Occipital lobe (tissue), 1 donor: ENCODE measurements at regions not wholly inside any gene's neighbourhood (a gene's known extent, or its start where the extent isn't known, plus 50 kb on each side); places are given as distances from the start of the nearest gene placed in this dataset.

Source experiments
- DNase-seq: peaks from one replicate; lab custom pipeline; 2025; lab: John Stamatoyannopoulos, UW

DNA sequence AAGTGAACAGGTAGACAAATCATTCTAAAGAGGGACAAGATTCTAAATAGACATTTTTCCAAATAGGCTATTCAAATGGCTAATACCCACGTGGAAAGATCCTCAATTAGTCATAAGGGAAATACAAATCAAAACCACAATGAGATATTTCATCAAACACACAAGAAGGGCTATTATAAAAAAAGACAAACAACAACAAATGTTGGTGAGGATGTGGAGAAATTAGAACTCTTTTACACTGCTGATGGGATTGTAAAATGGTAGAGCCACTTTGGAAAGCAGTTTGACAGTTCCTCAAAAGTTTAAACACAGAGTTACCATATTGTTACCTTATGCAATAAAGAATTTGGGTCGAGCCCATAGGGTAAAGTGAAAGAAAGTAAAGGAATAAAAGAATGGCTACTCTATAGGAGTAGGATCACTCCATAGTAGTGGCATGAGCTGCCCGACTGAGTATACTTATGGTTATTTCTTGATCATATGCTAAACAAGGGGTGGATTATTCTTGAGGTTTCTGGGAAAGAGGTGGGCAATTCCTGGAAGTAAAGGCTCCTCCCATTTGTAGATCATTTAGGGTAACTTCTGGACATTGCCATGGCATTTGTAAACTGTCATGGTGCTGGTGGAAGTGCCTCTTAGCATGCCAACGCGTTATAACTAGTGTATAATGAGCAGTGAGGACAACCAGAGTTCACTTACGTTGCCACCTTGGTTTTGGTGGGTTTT, 58.9 kb upstream of the FAM9C start:
- no peak for DNase-seq

DNA sequence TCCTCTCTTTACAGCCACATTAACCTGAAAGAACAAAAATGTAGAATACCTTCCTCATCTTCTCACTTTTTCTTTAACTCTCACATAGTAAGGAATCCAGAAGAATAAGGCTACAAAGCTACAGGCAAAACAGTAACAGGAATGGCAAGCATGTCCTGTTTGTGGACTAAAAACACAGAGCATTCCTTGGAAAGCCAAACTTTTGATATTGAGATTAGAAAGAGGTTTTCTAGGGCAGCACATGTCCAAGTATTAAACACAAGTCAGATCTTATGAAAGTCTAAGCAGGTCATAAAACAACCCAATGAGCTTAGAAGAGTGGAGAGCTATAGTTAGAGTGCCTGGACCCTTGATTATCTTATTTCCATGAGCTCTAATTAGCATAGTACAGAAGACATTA, 58.2 kb upstream of the FAM9C start:
- DNase-seq = no peak

DNA sequence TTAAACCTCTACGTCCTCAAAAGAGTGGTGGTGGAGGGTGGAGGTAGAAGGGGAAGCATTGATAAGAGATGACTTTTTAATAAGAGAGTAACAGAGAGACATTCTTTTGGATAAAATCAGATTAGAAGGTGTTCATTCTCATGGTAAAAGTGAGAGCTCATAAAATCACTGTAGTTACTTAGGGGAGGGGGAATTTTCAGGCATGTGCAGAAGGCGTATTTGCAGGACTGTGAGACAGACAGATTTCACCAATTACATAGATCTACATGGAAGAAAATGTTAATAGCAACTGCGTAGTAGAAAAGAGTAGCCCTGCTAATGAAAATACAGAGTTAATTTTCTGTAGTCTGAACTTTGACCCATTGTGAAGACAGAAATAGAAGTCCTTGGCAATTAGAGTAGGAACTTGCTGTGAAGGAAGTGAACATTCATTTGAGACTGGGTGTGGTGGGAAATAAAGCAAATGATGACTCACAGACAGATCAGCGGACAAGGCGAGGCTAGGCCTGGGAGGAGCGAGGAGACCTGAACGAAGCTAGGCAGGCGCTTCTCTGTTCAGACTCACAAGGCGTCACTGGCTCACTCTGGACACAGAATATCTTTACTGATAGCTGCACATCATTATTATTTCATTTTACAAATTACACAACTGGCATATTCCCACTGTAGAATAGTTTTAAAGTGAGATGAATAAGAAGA, 57.2 kb upstream of the FAM9C start:
- DNase-seq = no peak

DNA sequence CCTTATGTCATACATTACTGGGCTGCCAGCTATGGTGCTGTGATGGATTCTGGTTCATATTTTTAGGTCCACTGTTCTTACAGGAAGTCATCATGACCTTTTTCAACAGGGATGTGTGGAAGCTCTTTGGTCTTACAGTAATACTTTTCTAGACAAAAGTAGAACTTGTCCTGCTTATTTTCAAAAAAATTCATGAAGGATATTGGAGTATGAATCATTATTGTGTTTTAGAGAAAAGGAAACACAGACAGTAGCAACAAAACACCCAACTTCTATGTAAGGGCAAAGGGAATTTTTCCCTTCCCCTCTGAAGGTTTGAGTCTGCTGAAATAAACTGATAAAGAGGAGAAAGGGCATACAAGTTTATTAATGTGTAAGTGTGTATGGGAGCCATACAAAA, 54.7 kb upstream of the FAM9C start:
- no peak for DNase-seq

DNA sequence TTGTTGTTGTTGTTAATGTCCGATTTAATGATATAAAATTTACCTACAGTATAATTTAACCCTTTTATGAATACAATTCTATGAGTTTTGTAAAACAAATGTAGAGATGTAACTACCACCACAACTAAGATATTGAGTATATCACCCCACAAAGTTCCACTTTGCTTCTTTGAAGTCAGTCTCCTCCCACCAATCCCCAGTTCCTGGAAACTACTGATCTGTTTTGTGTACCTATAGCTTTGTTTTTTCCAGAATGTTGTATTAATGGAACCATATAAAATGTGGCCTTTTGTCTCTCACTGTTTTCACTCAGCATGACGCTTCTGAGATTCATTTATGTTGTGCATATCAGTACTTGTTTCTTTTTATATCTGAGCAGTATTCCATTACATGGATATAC, 52.3 kb upstream of the FAM9C start:
- no peak for DNase-seq

DNA sequence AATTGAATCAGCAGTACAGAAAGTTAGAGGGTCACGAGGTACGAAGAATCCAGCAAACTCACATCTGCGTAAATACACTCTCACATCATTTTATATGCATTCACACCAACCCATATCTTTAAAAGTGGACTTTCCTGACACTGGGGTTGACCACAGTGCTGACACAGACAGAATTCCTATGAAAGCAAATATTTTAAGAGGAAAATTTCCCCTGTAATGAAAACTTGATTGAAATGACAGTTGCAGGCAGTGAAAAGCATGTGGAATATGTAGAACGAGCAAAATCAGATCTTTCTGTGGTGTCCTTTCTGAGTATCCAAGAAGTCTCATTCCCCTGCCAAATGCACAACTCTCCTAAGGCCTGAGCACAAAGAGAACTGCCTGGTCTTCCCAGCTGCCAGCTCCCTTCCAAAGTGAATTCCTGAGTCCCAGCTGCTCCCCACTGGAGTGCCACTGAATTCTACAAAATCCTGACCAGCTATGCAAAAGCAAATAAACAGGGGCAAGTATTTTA, 50.5 kb upstream of the FAM9C start:
- DNase-seq = no peak

DNA sequence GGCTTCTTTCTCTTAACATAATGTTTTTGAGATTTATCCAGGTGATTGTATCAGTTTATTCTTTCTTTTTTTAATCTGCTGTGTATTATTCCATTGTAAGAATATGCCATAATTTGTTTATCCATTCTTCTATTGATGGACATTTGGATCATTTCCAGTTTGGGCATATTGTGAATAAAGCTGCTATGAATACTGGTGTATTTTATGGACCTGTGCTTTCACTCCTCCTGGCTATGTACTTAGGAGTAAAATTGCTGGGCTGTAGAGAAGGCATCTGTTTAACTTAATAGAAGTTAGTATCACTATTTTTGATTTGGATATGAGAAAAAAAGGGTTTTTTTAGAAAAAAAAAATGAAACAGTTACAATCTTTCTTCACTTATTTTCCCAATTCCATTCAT, 50.0 kb upstream of the FAM9C start:
- DNase-seq = no peak
